NCI-H1417 treated with DMSO at 0.1 percent for 48 hours (cell line): ENCODE measurements at regions not wholly inside any gene's neighbourhood (a gene's known extent, or its start where the extent isn't known, plus 50 kb on each side); places are given as distances from the start of the nearest gene placed in this dataset.

Source experiments
- DNase-seq: peaks from one replicate; lab custom pipeline; 2025; lab: John Stamatoyannopoulos, UW

- DNase-seq, result no peak
These were observed 94.2 kb upstream of the CADM1 start for GRCh38 chr11:115598257-115598901.

- no peak for DNase-seq
These were observed 87.2 kb upstream of the CADM1 start for GRCh38 chr11:115591380-115591779.

GRCh38 chr11:115590254-115590653 lies 86.0 kb upstream of the CADM1 start:
- peak; percentile 90 for DNase-seq

GRCh38 chr11:115587718-115588342 lies 83.6 kb upstream of the CADM1 start:
- DNase-seq, result no peak

- no peak for DNase-seq
These were observed 81.3 kb upstream of the CADM1 start for GRCh38 chr11:115585361-115586024.

GRCh38 chr11:115581871-115582639 lies 77.8 kb upstream of the CADM1 start:
- DNase-seq, result peak; percentile 15

GRCh38 chr11:115580927-115581680 lies 76.9 kb upstream of the CADM1 start:
- peak; percentile 12 for DNase-seq

GRCh38 chr11:115580416-115580815 lies 76.2 kb upstream of the CADM1 start:
- DNase-seq, result no peak

GRCh38 chr11:115579181-115579825 lies 75.1 kb upstream of the CADM1 start:
- DNase-seq, result no peak

GRCh38 chr11:115578275-115578674 lies 74.1 kb upstream of the CADM1 start:
- no peak for DNase-seq

- no peak for DNase-seq
These were observed 73.5 kb upstream of the CADM1 start for GRCh38 chr11:115577701-115578100.

- no peak for DNase-seq
These were observed 72.6 kb upstream of the CADM1 start for GRCh38 chr11:115576606-115577380.

- DNase-seq, result no peak
These were observed 68.3 kb upstream of the CADM1 start for GRCh38 chr11:115572551-115572950.

GRCh38 chr11:115566180-115566764 lies 62.1 kb upstream of the CADM1 start:
- DNase-seq, result no peak

GRCh38 chr11:115564851-115565250 lies 60.6 kb upstream of the CADM1 start:
- no peak for DNase-seq

GRCh38 chr11:115561116-115561515 lies 56.9 kb upstream of the CADM1 start:
- DNase-seq, result no peak

- no peak for DNase-seq
These were observed 54.4 kb upstream of the CADM1 start for GRCh38 chr11:115558635-115559034.

GRCh38 chr11:115557681-115558080 lies 53.5 kb upstream of the CADM1 start:
- DNase-seq, result no peak

- DNase-seq, result no peak
These were observed 52.8 kb upstream of the CADM1 start for GRCh38 chr11:115556984-115557383.
